Activated B cell treated with CpG ODN at 0.5 μM for 24 hours (primary cell): ENCODE measurements at regions not wholly inside any gene's neighbourhood (a gene's known extent, or its start where the extent isn't known, plus 50 kb on each side); places are given as distances from the start of the nearest gene placed in this dataset.

Source experiments
- ATAC-seq: fragments of 200-7000 bp; cut with Tn5 transposase; one replicate; pipeline ENCODE4 v1.10.0; 2021; ENCODE audit warnings: low read depth, mild to moderate bottlenecking, moderate library complexity
- CTCF ChIA-PET: fragments of 350-600 bp; sonication (Branson Sonifier 250); formaldehyde crosslinking; loops from one replicate; lab custom pipeline; 2021; ENCODE audit warnings: antibody characterized with exemption; lab: Charles Lee
- POLR2A ChIA-PET: fragments of 350-600 bp; sonication (Branson Sonifier 250); formaldehyde crosslinking; loops from one replicate; lab custom pipeline; 2021; ENCODE audit warnings: antibody characterized with exemption; lab: Charles Lee
- DNase-seq: peaks from one replicate; pipeline ENCODE4 v3.0.0; 2022
- H3K27ac Mint-ChIP-seq: one replicate; pipeline ENCODE4 v1.8.0; 2020; ENCODE audit warnings: mixed read lengths
- H3K27me3 Mint-ChIP-seq: one replicate; pipeline ENCODE4 v1.8.0; 2021; ENCODE audit warnings: mixed read lengths
- H3K36me3 Mint-ChIP-seq: one replicate; pipeline ENCODE4 v1.8.0; 2021; ENCODE audit warnings: low read depth, mixed read lengths
- H3K4me1 Mint-ChIP-seq: one replicate; pipeline ENCODE4 v1.8.0; 2021; ENCODE audit warnings: mixed read lengths
- H3K4me3 Mint-ChIP-seq: one replicate; pipeline ENCODE4 v1.8.0; 2020; ENCODE audit warnings: mild to moderate bottlenecking, mixed read lengths
- H3K9me3 Mint-ChIP-seq: one replicate; pipeline ENCODE4 v1.8.0; 2020; ENCODE audit warnings: mixed read lengths
- intact Hi-C: fragments of 100-400 bp; cut with micrococcal nuclease; formaldehyde crosslinking; loops from one replicate; pipeline ENCODE4 v1.15.1; 2024
- TF ChIP-seq, protein P1 (sequence below): fragments of 200-600 bp; IDR thresholded peaks from one replicate; pipeline ENCODE4 v1.8.0; 2022; ENCODE audit warnings: antibody characterized with exemption, mild to moderate bottlenecking

DNA sequence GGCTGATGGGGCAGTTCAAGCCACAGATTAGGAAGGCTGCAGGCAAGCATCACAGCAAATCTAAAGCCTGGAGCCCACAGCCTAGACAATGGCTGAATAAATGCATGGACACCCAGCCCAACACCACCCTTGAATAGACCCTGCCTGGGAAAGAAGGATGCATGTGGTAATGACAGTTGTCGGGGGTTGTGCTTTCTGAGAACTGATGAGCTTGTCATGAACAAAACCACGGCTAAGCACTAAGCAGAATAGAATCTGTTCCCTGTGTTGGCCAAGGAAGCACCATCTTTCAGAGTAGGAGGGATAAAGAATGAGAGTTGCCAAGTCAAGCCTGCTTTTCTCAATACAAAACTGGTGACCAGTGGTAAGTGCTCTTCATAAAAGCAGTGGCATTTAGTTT, 66.1 kb upstream of the JCAD start:
- POLR2A ChIA-PET: no interaction called here
- no peaks in the 10 kb centered on the region for H3K9me3 Mint-ChIP-seq

DNA sequence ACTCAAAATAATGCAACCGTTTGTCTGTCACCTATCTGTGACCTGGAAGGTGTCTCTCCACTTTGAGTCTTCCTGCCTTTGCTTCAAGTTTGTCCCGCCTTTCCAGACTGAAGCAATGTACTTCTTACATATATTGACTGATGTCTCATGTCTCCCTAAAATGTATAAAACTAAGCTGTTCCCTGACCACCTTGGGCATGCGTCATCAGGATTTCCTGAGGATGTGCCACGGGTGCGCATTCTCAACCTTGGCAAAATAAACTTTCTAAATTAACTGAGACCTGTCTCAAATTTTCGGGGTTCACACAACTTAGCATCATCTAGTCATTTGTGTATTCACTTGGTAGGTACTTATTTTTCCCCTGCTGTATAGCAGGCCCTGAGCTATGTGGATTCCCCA, 65.3 kb upstream of the JCAD start:
- no peak overlapping the region for H3K4me3 Mint-ChIP-seq
- H3K4me1 Mint-ChIP-seq: no peaks in the 10 kb centered on the region
- CTCF ChIA-PET: no interaction called here
- intact Hi-C loops: no loop called here
- no peak overlapping the region for H3K27ac Mint-ChIP-seq
- no peaks in the 10 kb centered on the region for H3K27me3 Mint-ChIP-seq
- POLR2A ChIA-PET: no interaction called here
- ATAC-seq (no peak), DNase-seq (no peak)
- TF ChIP-seq, protein P1, sequence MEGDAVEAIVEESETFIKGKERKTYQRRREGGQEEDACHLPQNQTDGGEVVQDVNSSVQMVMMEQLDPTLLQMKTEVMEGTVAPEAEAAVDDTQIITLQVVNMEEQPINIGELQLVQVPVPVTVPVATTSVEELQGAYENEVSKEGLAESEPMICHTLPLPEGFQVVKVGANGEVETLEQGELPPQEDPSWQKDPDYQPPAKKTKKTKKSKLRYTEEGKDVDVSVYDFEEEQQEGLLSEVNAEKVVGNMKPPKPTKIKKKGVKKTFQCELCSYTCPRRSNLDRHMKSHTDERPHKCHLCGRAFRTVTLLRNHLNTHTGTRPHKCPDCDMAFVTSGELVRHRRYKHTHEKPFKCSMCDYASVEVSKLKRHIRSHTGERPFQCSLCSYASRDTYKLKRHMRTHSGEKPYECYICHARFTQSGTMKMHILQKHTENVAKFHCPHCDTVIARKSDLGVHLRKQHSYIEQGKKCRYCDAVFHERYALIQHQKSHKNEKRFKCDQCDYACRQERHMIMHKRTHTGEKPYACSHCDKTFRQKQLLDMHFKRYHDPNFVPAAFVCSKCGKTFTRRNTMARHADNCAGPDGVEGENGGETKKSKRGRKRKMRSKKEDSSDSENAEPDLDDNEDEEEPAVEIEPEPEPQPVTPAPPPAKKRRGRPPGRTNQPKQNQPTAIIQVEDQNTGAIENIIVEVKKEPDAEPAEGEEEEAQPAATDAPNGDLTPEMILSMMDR: no peak
- H3K9me3 Mint-ChIP-seq: no peaks in the 10 kb centered on the region
- no peaks in the 10 kb centered on the region for H3K36me3 Mint-ChIP-seq

More for the DNA sequence above, 66.1 kb upstream of the JCAD start:
- Mint-ChIP-seq H3K4me3 (no peak overlapping the region), H3K27me3 (no peaks in the 10 kb centered on the region), H3K4me1 (no peaks in the 10 kb centered on the region), H3K36me3 (no peaks in the 10 kb centered on the region), H3K27ac (no peak overlapping the region)
- TF ChIP-seq, protein P1: no peak
- ATAC-seq: no peak
- DNase-seq: no peak
- intact Hi-C loops: no loop called here
- CTCF ChIA-PET: no interaction called here

DNA sequence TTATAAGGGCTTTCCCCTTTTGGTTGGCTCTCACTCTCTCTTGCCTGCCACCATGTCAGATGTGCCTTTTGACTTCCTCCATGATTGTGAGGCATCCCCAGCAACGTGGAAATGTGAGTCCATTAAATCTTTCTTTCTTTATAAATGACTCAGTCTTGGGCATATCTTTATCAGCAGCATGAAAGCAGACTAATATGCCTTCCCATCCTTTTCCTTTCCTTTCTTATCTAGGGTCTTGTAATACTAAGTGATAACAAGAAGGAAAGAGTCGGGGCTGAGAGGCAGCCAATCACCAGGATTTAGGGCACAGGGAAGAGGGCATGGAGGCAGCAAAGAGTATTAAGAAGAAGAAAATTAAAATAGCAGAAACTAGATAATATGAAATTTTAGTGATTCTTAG, 62.0 kb upstream of the JCAD start:
- Mint-ChIP-seq H3K27me3 (no peaks in the 10 kb centered on the region), H3K4me3 (no peak overlapping the region), H3K36me3 (no peaks in the 10 kb centered on the region), H3K27ac (no peak overlapping the region), H3K9me3 (no peaks in the 10 kb centered on the region), H3K4me1 (no peaks in the 10 kb centered on the region)
- no peak for ATAC-seq
- DNase-seq: no peak
- ChIA-PET POLR2A (no interaction called here), CTCF (no interaction called here)
- intact Hi-C loops: no loop called here
- TF ChIP-seq, protein P1: no peak

DNA sequence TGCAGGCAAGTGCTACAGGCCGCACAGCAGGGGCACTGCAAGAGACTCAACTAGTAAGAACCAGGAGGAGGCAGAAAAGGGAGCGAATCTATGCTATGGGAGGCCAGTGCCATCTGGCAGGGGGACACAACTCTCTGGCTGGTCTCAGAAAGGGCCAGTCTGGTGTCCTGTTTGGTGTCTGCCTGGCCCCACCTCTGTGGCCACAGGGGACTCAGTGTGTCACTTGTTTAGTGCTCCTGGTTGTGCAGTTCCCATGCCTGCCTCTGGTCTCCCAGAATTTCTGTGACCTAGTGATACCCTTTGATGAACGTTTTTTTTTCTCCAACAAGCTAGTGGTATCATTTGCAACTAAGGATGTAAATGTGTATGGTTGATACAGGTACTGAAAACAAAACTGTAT, 59.2 kb upstream of the JCAD start:
- DNase-seq: no peak
- ChIA-PET POLR2A (no interaction called here), CTCF (no interaction called here)
- no peaks in the 10 kb centered on the region for H3K36me3 Mint-ChIP-seq
- H3K27me3 Mint-ChIP-seq: no peaks in the 10 kb centered on the region
- no peak overlapping the region for H3K27ac Mint-ChIP-seq
- no peak for ATAC-seq
- H3K9me3 Mint-ChIP-seq: no peaks in the 10 kb centered on the region
- H3K4me3 Mint-ChIP-seq: no peak overlapping the region
- TF ChIP-seq, protein P1: no peak
- H3K4me1 Mint-ChIP-seq: no peaks in the 10 kb centered on the region
- intact Hi-C loops: no loop called here

DNA sequence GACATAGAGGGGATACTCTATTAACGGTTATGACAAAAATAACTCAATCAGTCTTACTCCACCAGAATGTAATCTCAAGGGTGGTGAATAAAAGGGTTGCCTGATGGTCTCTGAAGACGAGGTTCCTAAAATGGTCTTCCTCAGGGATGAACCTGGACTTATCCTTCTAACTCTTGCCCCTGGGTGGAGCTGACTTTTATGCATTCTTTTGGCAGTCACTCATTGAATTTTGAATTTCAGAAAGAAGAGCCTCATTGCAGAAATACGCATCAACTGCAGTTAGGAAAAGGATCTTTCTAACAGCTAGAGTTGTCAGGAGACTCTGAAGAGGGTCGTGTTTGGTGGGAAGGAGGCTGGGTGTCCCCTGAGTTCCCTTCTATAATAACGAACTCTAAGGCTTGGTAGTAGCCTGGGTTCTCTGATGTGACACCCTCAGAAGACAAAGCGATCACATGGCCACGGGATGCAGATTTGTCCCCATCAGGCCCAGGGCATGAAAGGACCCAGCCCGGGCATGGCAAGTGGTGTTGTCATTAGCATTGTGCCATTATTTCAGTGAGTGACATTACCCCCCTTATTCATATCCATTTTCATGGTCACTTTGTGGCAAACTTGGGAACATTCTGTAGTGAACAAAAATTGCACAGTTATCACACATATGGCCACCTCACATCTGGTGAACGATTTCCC, 58.6 kb upstream of the JCAD start:
- no peak overlapping the region for H3K4me3 Mint-ChIP-seq
- intact Hi-C loops: no loop called here

More for the DNA sequence above, 58.6 kb upstream of the JCAD start:
- ATAC-seq (no peak), DNase-seq (no peak)
- Mint-ChIP-seq H3K27me3 (no peaks in the 10 kb centered on the region), H3K27ac (no peak overlapping the region), H3K36me3 (no peaks in the 10 kb centered on the region), H3K4me1 (no peaks in the 10 kb centered on the region), H3K9me3 (no peaks in the 10 kb centered on the region)
- TF ChIP-seq, protein P1: no peak
- POLR2A ChIA-PET: no interaction called here
- CTCF ChIA-PET: no interaction called here
